Caco-2 (cell line): ENCODE measurements at regions not wholly inside any gene's neighbourhood (a gene's known extent, or its start where the extent isn't known, plus 50 kb on each side); places are given as distances from the start of the nearest gene placed in this dataset.

ENCODE experiments used
- BruUV-seq: library from RNA; stranded (reverse); fragments of 400-500 nt; replicated peaks from 2 replicates; lab custom pipeline; 2021; lab: Mats Ljungman, UMichigan
- CTCF ChIA-PET: fragments of 300-600 bp; sonication (Branson Sonifier 250); formaldehyde crosslinking; loops from one replicate; lab custom pipeline; 2022; ENCODE audit warnings: antibody characterized with exemption; lab: Charles Lee
- POLR2A ChIA-PET: fragments of 300-600 bp; sonication (Branson Sonifier 250); formaldehyde crosslinking; loops from one replicate; lab custom pipeline; 2022; ENCODE audit warnings: antibody characterized with exemption; lab: Charles Lee
- DNase-seq, 2 experiments: peaks; one replicate each; pipeline versions ENCODE4 v3.0.0 to v3.0.0-alpha.2; 2020 to 2022
- H3K27me3 ChIP-seq: replicated peaks from 2 replicates; pipeline ENCODE4 v1.6.0; 2011; ENCODE audit warnings: low read length; ENCODE audit not compliant: control insufficient read depth, insufficient read depth
- H3K36me3 ChIP-seq: 2 replicates; pipeline ENCODE4 v1.5.1; 2011; ENCODE audit warnings: low read length; ENCODE audit not compliant: control insufficient read depth, insufficient read depth
- H3K4me1 ChIP-seq: fragments of 250-450 bp; sonication (Bioruptor Pico); 2 replicates; pipeline ENCODE4 v1.5.1; 2020; ENCODE audit warnings: mild to moderate bottlenecking
- H3K4me3 ChIP-seq: 2 replicates; pipeline ENCODE4 v1.5.1; 2011; ENCODE audit warnings: low read depth, mild to moderate bottlenecking, control low read depth, low read length
- H3K9me3 ChIP-seq: fragments of 250-450 bp; sonication (Bioruptor Pico); 2 replicates; pipeline ENCODE4 v1.5.1; 2020; ENCODE audit warnings: mild to moderate bottlenecking, moderate library complexity
- H3K27ac Mint-ChIP-seq: one replicate; pipeline ENCODE4 v1.8.0; 2022; ENCODE audit warnings: mixed read lengths; ENCODE audit not compliant: unreplicated experiment
- H3K27me3 Mint-ChIP-seq: one replicate; pipeline ENCODE4 v1.8.0; 2022; ENCODE audit warnings: mixed read lengths; ENCODE audit not compliant: insufficient read depth, unreplicated experiment
- H3K36me3 Mint-ChIP-seq: one replicate; pipeline ENCODE4 v1.8.0; 2022; ENCODE audit warnings: mild to moderate bottlenecking, mixed read lengths; ENCODE audit not compliant: insufficient read depth, unreplicated experiment
- H3K4me1 Mint-ChIP-seq: one replicate; pipeline ENCODE4 v1.8.0; 2022; ENCODE audit warnings: low read depth, mixed read lengths; ENCODE audit not compliant: unreplicated experiment
- H3K4me3 Mint-ChIP-seq: one replicate; pipeline ENCODE4 v1.8.0; 2022; ENCODE audit warnings: mild to moderate bottlenecking, moderate library complexity, mixed read lengths; ENCODE audit not compliant: unreplicated experiment
- H3K9me3 Mint-ChIP-seq: one replicate; pipeline ENCODE4 v1.8.0; 2022; ENCODE audit warnings: mixed read lengths; ENCODE audit not compliant: unreplicated experiment
- intact Hi-C: fragments of 100-400 bp; cut with micrococcal nuclease; formaldehyde crosslinking; loops from one replicate; pipeline ENCODE4 v1.10.0; 2022; ENCODE audit not compliant: unreplicated experiment
- TF ChIP-seq, protein P1 (sequence below), 2 experiments: fragments of 200-600 bp in 1 of 2; IDR thresholded peaks; 1 replicate in 1 of 2; 2 replicates in 1 of 2; pipeline versions ENCODE4 v1.5.1 to v1.8.0; 2011 to 2022; ENCODE audit warnings: antibody characterized with exemption in 1 of 2, control low read depth in 1 of 2, inconsistent platforms in 1 of 2, low read depth in 1 of 2, low read length in 1 of 2, mild to moderate bottlenecking in 1 of 2, moderate library complexity in 1 of 2; ENCODE audit not compliant: insufficient read depth in 1 of 2, severe bottlenecking in 1 of 2, unreplicated experiment in 1 of 2

DNA sequence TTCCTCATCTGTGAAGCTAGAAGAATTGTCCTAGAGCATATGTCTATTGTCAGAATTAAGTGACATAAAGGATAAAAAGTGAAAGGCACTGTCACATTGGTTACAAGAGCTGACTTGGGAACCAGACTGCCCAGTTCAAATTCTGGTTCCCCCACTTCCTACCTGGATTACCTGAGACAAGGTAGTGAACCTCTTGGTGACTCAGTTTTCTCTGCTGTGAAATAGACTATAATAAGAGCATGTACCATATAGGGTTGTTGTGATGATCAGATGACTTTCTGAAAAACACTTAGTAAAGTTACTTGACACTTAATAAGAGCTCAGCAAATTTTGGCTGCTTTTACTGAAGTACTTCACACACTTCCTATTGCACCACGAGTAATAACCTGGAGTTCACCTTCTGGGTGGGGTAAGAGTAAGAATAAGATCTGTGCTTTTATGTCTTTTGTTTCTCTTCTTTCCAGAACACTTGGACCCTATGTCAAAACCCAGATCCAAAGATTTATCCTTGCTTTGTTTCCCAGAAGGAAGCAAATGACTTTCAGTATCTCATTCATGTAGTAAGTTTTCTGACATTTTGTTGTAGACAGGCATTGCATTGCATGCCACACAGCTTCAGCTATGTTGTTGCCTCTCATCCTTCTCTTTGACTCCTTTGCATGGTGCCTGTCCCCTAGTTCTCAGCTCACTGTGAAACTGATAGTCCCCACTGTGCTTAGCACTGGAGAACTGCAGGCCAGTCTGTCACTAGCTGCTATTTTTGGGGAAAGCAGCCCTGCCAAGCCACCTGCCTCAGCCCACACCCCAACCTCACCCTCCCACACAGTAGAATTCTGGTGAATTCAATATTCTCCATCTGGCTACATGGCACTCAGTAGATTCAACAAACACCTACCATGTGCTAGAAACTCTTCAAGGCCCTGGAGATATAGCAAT is 121.8 kb upstream of the POU2AF2 start:
- CTCF ChIA-PET = no interaction called here

DNA sequence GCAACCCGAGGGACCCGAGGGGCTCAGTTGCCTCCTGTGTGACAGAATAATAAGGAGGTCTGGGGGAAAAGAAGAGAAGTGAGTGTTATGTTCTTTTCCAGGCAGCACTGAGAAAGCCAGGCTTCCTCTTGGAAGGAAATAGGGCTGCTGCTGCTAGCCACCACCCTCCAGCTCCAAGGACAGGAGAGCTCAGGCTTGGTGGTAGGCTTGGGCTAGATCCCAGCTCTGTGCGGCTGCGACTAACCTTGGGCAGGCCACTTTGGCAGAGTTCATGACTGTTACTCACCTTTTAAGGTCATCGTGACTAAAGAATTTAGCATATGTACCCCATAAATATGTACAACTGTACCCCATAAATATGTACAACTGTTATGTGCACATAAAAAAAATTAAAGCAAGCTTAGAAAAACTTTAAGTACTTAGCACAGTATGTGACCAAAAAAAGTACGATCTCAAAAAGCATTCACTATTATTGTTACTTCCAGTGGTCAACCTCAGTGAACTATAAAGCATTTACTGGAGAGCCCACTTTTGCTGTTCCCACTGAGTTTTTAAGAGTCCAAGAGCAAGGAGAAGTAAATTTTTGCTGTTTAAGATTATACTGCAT is 124.7 kb upstream of the POU2AF2 start:
- no peaks in the 10 kb centered on the region for H3K9me3 Mint-ChIP-seq
- ChIA-PET POLR2A (no interaction called here), CTCF (no interaction called here)
- no peaks in the 10 kb centered on the region for H3K4me1 Mint-ChIP-seq
- TF ChIP-seq, protein P1, sequence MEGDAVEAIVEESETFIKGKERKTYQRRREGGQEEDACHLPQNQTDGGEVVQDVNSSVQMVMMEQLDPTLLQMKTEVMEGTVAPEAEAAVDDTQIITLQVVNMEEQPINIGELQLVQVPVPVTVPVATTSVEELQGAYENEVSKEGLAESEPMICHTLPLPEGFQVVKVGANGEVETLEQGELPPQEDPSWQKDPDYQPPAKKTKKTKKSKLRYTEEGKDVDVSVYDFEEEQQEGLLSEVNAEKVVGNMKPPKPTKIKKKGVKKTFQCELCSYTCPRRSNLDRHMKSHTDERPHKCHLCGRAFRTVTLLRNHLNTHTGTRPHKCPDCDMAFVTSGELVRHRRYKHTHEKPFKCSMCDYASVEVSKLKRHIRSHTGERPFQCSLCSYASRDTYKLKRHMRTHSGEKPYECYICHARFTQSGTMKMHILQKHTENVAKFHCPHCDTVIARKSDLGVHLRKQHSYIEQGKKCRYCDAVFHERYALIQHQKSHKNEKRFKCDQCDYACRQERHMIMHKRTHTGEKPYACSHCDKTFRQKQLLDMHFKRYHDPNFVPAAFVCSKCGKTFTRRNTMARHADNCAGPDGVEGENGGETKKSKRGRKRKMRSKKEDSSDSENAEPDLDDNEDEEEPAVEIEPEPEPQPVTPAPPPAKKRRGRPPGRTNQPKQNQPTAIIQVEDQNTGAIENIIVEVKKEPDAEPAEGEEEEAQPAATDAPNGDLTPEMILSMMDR (IDR thresholded peaks at IDR 0.05; ENCODE audit: insufficient read depth in 1 of 2, low read depth in 1 of 2, low read length in 1 of 2, severe bottlenecking in 1 of 2, unreplicated experiment in 1 of 2) = no peak
- no TSS peak for BruUV-seq
- H3K36me3 Mint-ChIP-seq = no peaks in the 10 kb centered on the region
- intact Hi-C loops = no loop called here
- peaks cover 5% of the 10 kb centered on the region for H3K27me3 Mint-ChIP-seq
- no peaks in the 10 kb centered on the region for H3K9me3 ChIP-seq
- DNase-seq = no peak
- no peak overlapping the region for H3K4me3 ChIP-seq
- H3K36me3 ChIP-seq = no peaks in the 10 kb centered on the region
- H3K4me1 ChIP-seq = no peaks in the 10 kb centered on the region; the same call in 1 of the 2 replicates
- H3K27ac Mint-ChIP-seq = no peak overlapping the region
- 0 out of 2 replicates have a peak, but pooled peaks cover 1% of the 10 kb centered on the region for H3K27me3 ChIP-seq
- H3K4me3 Mint-ChIP-seq = no peak overlapping the region

More for the DNA sequence above, 121.8 kb upstream of the POU2AF2 start:
- TF ChIP-seq, protein P1 (IDR thresholded peaks at IDR 0.05; ENCODE audit: insufficient read depth in 1 of 2, low read depth in 1 of 2, low read length in 1 of 2, severe bottlenecking in 1 of 2, unreplicated experiment in 1 of 2) = no peak
- Mint-ChIP-seq H3K36me3 (no peaks in the 10 kb centered on the region), H3K4me3 (no peak overlapping the region), H3K4me1 (no peaks in the 10 kb centered on the region), H3K27ac (no peak overlapping the region), H3K27me3 (peaks cover 15% of the 10 kb centered on the region), H3K9me3 (no peaks in the 10 kb centered on the region)
- no peaks in the 10 kb centered on the region for H3K4me1 ChIP-seq
- POLR2A ChIA-PET = no interaction called here
- no peak overlapping the region for H3K4me3 ChIP-seq
- DNase-seq = no peak
- H3K27me3 ChIP-seq = 0 out of 2 replicates have a peak, but pooled peaks cover 1% of the 10 kb centered on the region
- BruUV-seq = no TSS peak
- H3K9me3 ChIP-seq = no peaks in the 10 kb centered on the region
- intact Hi-C loops = no loop called here
- H3K36me3 ChIP-seq = no peaks in the 10 kb centered on the region

DNA sequence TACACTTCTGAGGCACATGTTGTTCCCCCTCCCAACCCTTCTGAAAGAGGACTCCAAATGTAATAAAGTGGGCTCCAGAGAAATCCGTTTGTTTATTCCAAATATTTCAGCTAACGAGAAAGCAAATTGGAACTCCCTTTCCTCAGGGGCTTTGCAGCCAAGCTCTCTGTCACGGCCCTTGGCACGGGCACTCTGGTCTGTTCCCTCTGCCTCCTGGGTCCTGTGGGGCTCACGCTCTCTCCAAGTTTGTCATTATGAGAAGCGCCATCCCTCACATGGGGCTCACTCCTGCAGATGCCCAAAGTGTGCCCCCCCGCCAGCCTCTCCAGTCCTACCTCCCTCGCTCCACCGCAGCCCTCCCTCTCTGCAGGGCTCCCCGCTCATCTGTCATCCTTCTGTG is 125.4 kb upstream of the POU2AF2 start:
- peaks cover 7% of the 10 kb centered on the region for H3K27me3 Mint-ChIP-seq
- no peaks in the 10 kb centered on the region for H3K36me3 Mint-ChIP-seq
- intact Hi-C loops = no loop called here
- Histone ChIP-seq H3K4me3 (no peak overlapping the region), H3K36me3 (no peaks in the 10 kb centered on the region), H3K4me1 (no peaks in the 10 kb centered on the region; the same call in 1 of the 2 replicates), H3K9me3 (no peaks in the 10 kb centered on the region), H3K27me3 (0 out of 2 replicates have a peak, but pooled peaks cover 1% of the 10 kb centered on the region)
- ChIA-PET POLR2A (no interaction called here), CTCF (no interaction called here)
- H3K4me1 Mint-ChIP-seq = no peaks in the 10 kb centered on the region
- H3K4me3 Mint-ChIP-seq = no peak overlapping the region
- no peak overlapping the region for H3K27ac Mint-ChIP-seq
- TF ChIP-seq, protein P1 (IDR thresholded peaks at IDR 0.05; ENCODE audit: insufficient read depth in 1 of 2, low read depth in 1 of 2, low read length in 1 of 2, severe bottlenecking in 1 of 2, unreplicated experiment in 1 of 2) = no peak
- no peaks in the 10 kb centered on the region for H3K9me3 Mint-ChIP-seq
- no TSS peak for BruUV-seq
- DNase-seq = no peak
